EH (cell line): ENCODE measurements at regions not wholly inside any gene's neighbourhood (a gene's known extent, or its start where the extent isn't known, plus 50 kb on each side); places are given as distances from the start of the nearest gene placed in this dataset.

Source experiments
- DNase-seq: peaks from one replicate; pipeline ENCODE4 v3.0.0-alpha.2; 2015; ENCODE audit warnings: low read depth

- DNase-seq: no peak
Measured at GRCh38 chr2:51638811-51639210, 606.9 kb upstream of the NRXN1 start.

- DNase-seq: no peak
Measured at GRCh38 chr2:51633073-51633472, 601.1 kb upstream of the NRXN1 start.

- no peak for DNase-seq
Measured at GRCh38 chr2:51629406-51629805, 597.5 kb upstream of the NRXN1 start.

GRCh38 chr2:51628917-51629316 is 597.0 kb upstream of the NRXN1 start:
- no peak for DNase-seq

GRCh38 chr2:51624995-51625394 is 593.1 kb upstream of the NRXN1 start:
- no peak for DNase-seq

GRCh38 chr2:51620796-51621195 is 588.9 kb upstream of the NRXN1 start:
- DNase-seq: no peak

- DNase-seq: no peak
Measured at GRCh38 chr2:51619961-51620360, 588.0 kb upstream of the NRXN1 start.

- DNase-seq: no peak
Measured at GRCh38 chr2:51612387-51612786, 580.5 kb upstream of the NRXN1 start.

- no peak for DNase-seq
Measured at GRCh38 chr2:51601706-51602105, 569.8 kb upstream of the NRXN1 start.

- no peak for DNase-seq
Measured at GRCh38 chr2:51597086-51597485, 565.2 kb upstream of the NRXN1 start.

- DNase-seq: no peak
Measured at GRCh38 chr2:51595836-51596235, 563.9 kb upstream of the NRXN1 start.

GRCh38 chr2:51581636-51582267 is 549.8 kb upstream of the NRXN1 start:
- no peak for DNase-seq

- DNase-seq: no peak
Measured at GRCh38 chr2:51579412-51579811, 547.5 kb upstream of the NRXN1 start.

- DNase-seq: no peak
Measured at GRCh38 chr2:51575181-51575580, 543.2 kb upstream of the NRXN1 start.

- no peak for DNase-seq
Measured at GRCh38 chr2:51559026-51559425, 527.1 kb upstream of the NRXN1 start.

GRCh38 chr2:51553476-51553875 is 521.5 kb upstream of the NRXN1 start:
- no peak for DNase-seq

- DNase-seq: no peak
Measured at GRCh38 chr2:51535763-51536162, 503.8 kb upstream of the NRXN1 start.

- no peak for DNase-seq
Measured at GRCh38 chr2:51534166-51534565, 502.2 kb upstream of the NRXN1 start.

- DNase-seq: no peak
Measured at GRCh38 chr2:51528156-51528555, 496.2 kb upstream of the NRXN1 start.

- no peak for DNase-seq
Measured at GRCh38 chr2:51526766-51527165, 494.8 kb upstream of the NRXN1 start.

GRCh38 chr2:51516667-51517066 is 484.7 kb upstream of the NRXN1 start:
- no peak for DNase-seq

- DNase-seq: no peak
Measured at GRCh38 chr2:51511002-51511401, 479.1 kb upstream of the NRXN1 start.

- no peak for DNase-seq
Measured at GRCh38 chr2:51510303-51510702, 478.4 kb upstream of the NRXN1 start.

- DNase-seq: no peak
Measured at GRCh38 chr2:51505533-51505932, 473.6 kb upstream of the NRXN1 start.
